Cardiac muscle cell (in vitro differentiated cells and primary cell): ENCODE measurements at regions not wholly inside any gene's neighbourhood (a gene's known extent, or its start where the extent isn't known, plus 50 kb on each side); places are given as distances from the start of the nearest gene placed in this dataset.

Source experiments
- DNase-seq, 2 donors: peaks; one replicate each; pipeline versions ENCODE4 v3.0.0 to v3.0.0-alpha.2; 2010 to 2017; ENCODE audit warnings: low read depth in 1 of 2, low spot score in 1 of 2
- H3K27ac ChIP-seq: fragments of 200-600 bp; sonication (generic); 2 replicates; pipeline ENCODE4 v1.5.1; 2016
- H3K27me3 ChIP-seq: fragments of 200-600 bp; sonication (generic); 2 replicates; pipeline ENCODE4 v1.6.0; 2016; ENCODE audit warnings: control low read depth
- H3K36me3 ChIP-seq: fragments of 200-600 bp; sonication (generic); 2 replicates; pipeline ENCODE4 v1.5.1; 2016; ENCODE audit warnings: control low read depth
- H3K4me1 ChIP-seq: fragments of 200-600 bp; sonication (generic); 2 replicates; pipeline ENCODE4 v1.8.1; 2017; ENCODE audit warnings: low read depth, mild to moderate bottlenecking, mixed run types
- H3K4me3 ChIP-seq: fragments of 200-600 bp; sonication (generic); 2 replicates; pipeline ENCODE4 v1.5.1; 2016; ENCODE audit warnings: mild to moderate bottlenecking
- H3K9me3 ChIP-seq: fragments of 200-600 bp; sonication (generic); 2 replicates; pipeline ENCODE4 v1.5.1; 2017; ENCODE audit warnings: low read depth, mild to moderate bottlenecking, control low read depth
- CTCF ChIP-seq: IDR thresholded peaks from 2 replicates; pipeline ENCODE4 v1.5.1; 2012; ENCODE audit warnings: low read depth, mild to moderate bottlenecking, low read length

GRCh38 chr3:81922404-81922803 is 161.0 kb upstream of the GBE1 start:
- Histone ChIP-seq H3K4me1 (no peaks in the 10 kb centered on the region), H3K27ac (no peak overlapping the region), H3K9me3 (no peaks in the 10 kb centered on the region), H3K4me3 (no peak overlapping the region), H3K27me3 (no peaks in the 10 kb centered on the region), H3K36me3 (no peaks in the 10 kb centered on the region)
- TF ChIP-seq CTCF, result no peak
- DNase-seq, result no peak

GRCh38 chr3:81920816-81921215 is 159.4 kb upstream of the GBE1 start:
- Histone ChIP-seq H3K36me3 (no peaks in the 10 kb centered on the region), H3K27me3 (no peaks in the 10 kb centered on the region), H3K4me3 (no peak overlapping the region), H3K9me3 (no peaks in the 10 kb centered on the region), H3K4me1 (peaks cover 1% of the 10 kb centered on the region), H3K27ac (no peak overlapping the region)
- TF ChIP-seq CTCF, result no peak
- DNase-seq, result peak in 1 of 2 donors; percentile 71

- Histone ChIP-seq H3K36me3 (no peaks in the 10 kb centered on the region), H3K4me3 (no peak overlapping the region), H3K27ac (no peak overlapping the region), H3K9me3 (no peaks in the 10 kb centered on the region), H3K27me3 (no peaks in the 10 kb centered on the region), H3K4me1 (peaks cover 7% of the 10 kb centered on the region)
- no peak for TF ChIP-seq CTCF
- no peak for DNase-seq
Measured at GRCh38 chr3:81916890-81917289, 155.4 kb upstream of the GBE1 start.

- Histone ChIP-seq H3K4me1 (peaks cover 7% of the 10 kb centered on the region), H3K4me3 (no peak overlapping the region), H3K9me3 (no peaks in the 10 kb centered on the region), H3K27ac (no peak overlapping the region), H3K36me3 (no peaks in the 10 kb centered on the region), H3K27me3 (no peaks in the 10 kb centered on the region)
- DNase-seq, result no peak
- no peak for TF ChIP-seq CTCF
Measured at GRCh38 chr3:81913886-81914663, 152.6 kb upstream of the GBE1 start.

GRCh38 chr3:81911221-81911620 is 149.8 kb upstream of the GBE1 start:
- H3K36me3 ChIP-seq, result no peaks in the 10 kb centered on the region
- TF ChIP-seq CTCF, result no peak
- no peaks in the 10 kb centered on the region for H3K9me3 ChIP-seq
- no peak overlapping the region for H3K4me3 ChIP-seq
- H3K27ac ChIP-seq, result no peak overlapping the region
- peaks cover 7% of the 10 kb centered on the region for H3K4me1 ChIP-seq
- H3K27me3 ChIP-seq, result no peaks in the 10 kb centered on the region
- no peak for DNase-seq
